HepG2 (cell line): ENCODE measurements at regions not wholly inside any gene's neighbourhood (a gene's known extent, or its start where the extent isn't known, plus 50 kb on each side); places are given as distances from the start of the nearest gene placed in this dataset.

ENCODE experiments used
- ATAC-seq: fragments of 200-7000 bp; cut with Tn5 transposase; 3 replicates; pipeline ENCODE4 v1.9.1; 2020; ENCODE audit warnings: mild to moderate bottlenecking, moderate library complexity
- BruUV-seq: library from RNA; stranded (reverse); fragments of 400-500 nt; replicated peaks from 2 replicates; lab custom pipeline; 2021; lab: Mats Ljungman, UMichigan
- CTCF ChIA-PET: fragments of 300-600 bp; formaldehyde crosslinking; extraction: SDS; loops from one replicate; lab custom pipeline; 2021; ENCODE audit warnings: low total read pairs, inconsistent platforms, low intra/inter-chr PET ratio; lab: Yijun Ruan, JAX
- POLR2A ChIA-PET: fragments of 350-600 bp; sonication (Branson Sonifier 250); formaldehyde crosslinking; loops from one replicate; lab custom pipeline; 2020; ENCODE audit warnings: antibody characterized with exemption, inconsistent platforms; lab: Yijun Ruan, JAX
- DNase-seq: peaks from one replicate; pipeline ENCODE4 v3.0.0-alpha.2; 2015; ENCODE audit warnings: low spot score
- FAIRE-seq: peaks from 3 replicates; lab custom pipeline; 2011; peaks lifted over from hg19 to GRCh38; lab: Jason Lieb, UNC
- H2AFZ ChIP-seq: one replicate; pipeline ENCODE4 v1.6.1; 2011; ENCODE audit warnings: low read length, inconsistent platforms
- H3K27ac ChIP-seq: fragments of 300-600 bp; 3 replicates; pipeline ENCODE4 v1.8.0; 2011; ENCODE audit warnings: mixed run types, mild to moderate bottlenecking, mixed read lengths, low read length, inconsistent platforms; ENCODE audit not compliant: insufficient read depth; ENCODE audit errors: extremely low read length
- H3K27me3 ChIP-seq, 2 experiments: fragments of 200-600 bp in 1 of 2; 2 replicates in 1 of 2; 3 replicates in 1 of 2; pipeline versions ENCODE4 v1.6.0 to v1.8.0; 2011; ENCODE audit warnings: low read length in 2 of 2, mild to moderate bottlenecking in 2 of 2, moderate library complexity in 2 of 2, inconsistent platforms in 1 of 2; ENCODE audit not compliant: insufficient read depth in 2 of 2, control insufficient read depth in 1 of 2
- H3K36me3 ChIP-seq, 2 experiments: fragments of 200-600 bp in 1 of 2; replicated peaks in 1 of 2; 2 replicates in 1 of 2; 3 replicates in 1 of 2; pipeline versions ENCODE4 v1.5.1 to v1.8.0; 2011; ENCODE audit warnings: low read length in 2 of 2, inconsistent platforms in 1 of 2; ENCODE audit not compliant: insufficient read depth in 2 of 2, control insufficient read depth in 1 of 2
- H3K4me1 ChIP-seq: 2 replicates; pipeline ENCODE4 v1.5.1; 2012; ENCODE audit warnings: low read length, inconsistent platforms; ENCODE audit not compliant: insufficient read depth
- H3K4me2 ChIP-seq: 2 replicates; pipeline ENCODE4 v1.6.0; 2011; ENCODE audit warnings: low read depth, low read length, inconsistent platforms
- H3K4me3 ChIP-seq, 3 experiments: fragments of 200-600 bp in 1 of 3; sonication (generic), shearing (Covaris generic) in 1 of 3; replicated peaks in 1 of 3; 2 replicates each; pipeline ENCODE4 v1.5.1; 2011 to 2016; ENCODE audit warnings: low read length in 3 of 3, inconsistent platforms in 2 of 3, low read depth in 2 of 3, mild to moderate bottlenecking in 2 of 3, control low read depth in 1 of 3, mixed read lengths in 1 of 3; ENCODE audit not compliant: insufficient read depth in 1 of 3
- H3K79me2 ChIP-seq: one replicate; pipeline ENCODE4 v1.6.1; 2011; ENCODE audit warnings: low read length, inconsistent platforms; ENCODE audit not compliant: insufficient read depth
- H3K9ac ChIP-seq: 2 replicates; pipeline ENCODE4 v1.6.0; 2011; ENCODE audit warnings: mild to moderate bottlenecking, low read depth, low read length, inconsistent platforms; ENCODE audit not compliant: insufficient read depth
- H3K9me3 ChIP-seq: 2 replicates; pipeline ENCODE4 v1.5.1; 2012; ENCODE audit warnings: mild to moderate bottlenecking, low read length
- H4K20me1 ChIP-seq: 2 replicates; pipeline ENCODE4 v1.6.0; 2011; ENCODE audit warnings: inconsistent platforms, mild to moderate bottlenecking, low read length, moderate library complexity; ENCODE audit not compliant: insufficient read depth
- CREBL2 ChIP-seq: sonication (generic); formaldehyde crosslinking; IDR thresholded peaks from 2 replicates; pipeline ENCODE4 v1.8.1; 2023; ENCODE audit warnings: missing genetic modification reagents, mild to moderate bottlenecking, borderline replicate concordance
- ETS1 ChIP-seq: sonication (generic); formaldehyde crosslinking; IDR thresholded peaks from 2 replicates; pipeline ENCODE4 v1.4.0; 2020; ENCODE audit warnings: missing genetic modification reagents
- GTF3A ChIP-seq: sonication (generic); formaldehyde crosslinking; conservative IDR thresholded peaks from 2 replicates; pipeline ENCODE4 v1.4.0; 2020; ENCODE audit warnings: mild to moderate bottlenecking, missing genetic modification reagents
- HDAC1 ChIP-seq: sonication (generic); formaldehyde crosslinking; IDR thresholded peaks from 2 replicates; pipeline ENCODE4 v1.5.1; 2020; ENCODE audit warnings: mild to moderate bottlenecking, missing genetic modification reagents
- HOXA5 ChIP-seq: sonication (generic); formaldehyde crosslinking; IDR thresholded peaks from 2 replicates; pipeline ENCODE4 v1.4.0; 2020; ENCODE audit warnings: missing genetic modification reagents
- MLLT10 ChIP-seq: sonication (generic); formaldehyde crosslinking; IDR thresholded peaks from 2 replicates; pipeline ENCODE4 v1.4.0; 2020; ENCODE audit warnings: missing genetic modification reagents
- NCOA2 ChIP-seq: sonication (generic); formaldehyde crosslinking; IDR thresholded peaks from 2 replicates; pipeline ENCODE4 v1.8.0; 2022; ENCODE audit warnings: inconsistent platforms
- SNAI1 ChIP-seq: sonication (generic); formaldehyde crosslinking; IDR thresholded peaks from 2 replicates; pipeline ENCODE4 v1.5.0; 2020; ENCODE audit warnings: mild to moderate bottlenecking, missing genetic modification reagents, borderline replicate concordance
- SP1 ChIP-seq, 2 experiments: fragments of 450-650 bp in 1 of 2; sonication (generic) in 1 of 2; formaldehyde crosslinking in 1 of 2; IDR thresholded peaks; 2 replicates each; pipeline versions ENCODE4 v1.4.0 to v1.6.1; 2016 to 2020; ENCODE audit warnings: missing genetic modification reagents in 1 of 2
- USF2 ChIP-seq, 2 experiments: sonication (generic) in 1 of 2; formaldehyde crosslinking in 1 of 2; IDR thresholded peaks; 2 replicates each; pipeline versions ENCODE4 v1.5.1 to v1.6.1; 2011 to 2020; ENCODE audit warnings: borderline replicate concordance in 1 of 2, low read depth in 1 of 2, low read length in 1 of 2, mild to moderate bottlenecking in 1 of 2, missing genetic modification reagents in 1 of 2, moderate library complexity in 1 of 2
- ZBTB4 ChIP-seq: sonication (generic); formaldehyde crosslinking; IDR thresholded peaks from 2 replicates; pipeline ENCODE4 v1.4.0; 2020; ENCODE audit warnings: missing genetic modification reagents, mild to moderate bottlenecking, borderline replicate concordance
- ZC3H13 ChIP-seq: sonication (generic); formaldehyde crosslinking; IDR thresholded peaks from 2 replicates; pipeline ENCODE4 v1.8.1; 2023; ENCODE audit warnings: mild to moderate bottlenecking, missing genetic modification reagents, moderate library complexity
- ZFP37 ChIP-seq: sonication (generic); formaldehyde crosslinking; IDR thresholded peaks from 2 replicates; pipeline ENCODE4 v1.4.0; 2020; ENCODE audit warnings: missing genetic modification reagents, borderline replicate concordance
- ZFP41 ChIP-seq: sonication (generic); formaldehyde crosslinking; IDR thresholded peaks from 2 replicates; pipeline ENCODE4 v1.4.0; 2020; ENCODE audit warnings: mild to moderate bottlenecking, missing genetic modification reagents, borderline replicate concordance
- ZNF280B ChIP-seq: sonication (generic); formaldehyde crosslinking; IDR thresholded peaks from 2 replicates; pipeline ENCODE4 v1.5.0; 2020; ENCODE audit warnings: missing genetic modification reagents, mild to moderate bottlenecking, borderline replicate concordance
- ZNF317 ChIP-seq: sonication (generic); formaldehyde crosslinking; IDR thresholded peaks from 2 replicates; pipeline ENCODE4 v1.5.0; 2020; ENCODE audit warnings: mild to moderate bottlenecking, missing genetic modification reagents
- ZNF556 ChIP-seq: sonication (generic); formaldehyde crosslinking; IDR thresholded peaks from 2 replicates; pipeline ENCODE4 v1.4.0; 2020; ENCODE audit warnings: mild to moderate bottlenecking, missing genetic modification reagents, borderline replicate concordance
- WGBS: methylation state at CpG from one replicate; pipeline ENCODE4 v1.1.6; 2017; ENCODE audit warnings: low lambda C conversion rate; 5-methylcytosine and 5-hydroxymethylcytosine counted together
- in situ Hi-C: cut with HindIII; loops from 2 replicates; pipeline ENCODE4 v1.10.0; 2017; ENCODE audit warnings: low pct_unique_long_range_greater_than_20kb; ENCODE audit not compliant: extremely low pct_ligation_motif_present
- intact Hi-C: fragments of 100-400 bp; cut with micrococcal nuclease; formaldehyde crosslinking; loops from one replicate; pipeline ENCODE4 v1.10.0; 2022; ENCODE audit not compliant: unreplicated experiment

- ChIA-PET POLR2A (no interaction called here), CTCF (no interaction called here)
- Histone ChIP-seq H4K20me1 (no peaks in the 10 kb centered on the region), H3K4me2 (no peak overlapping the region), H3K4me3 (no peak overlapping the region), H3K27ac (no peak overlapping the region), H2AFZ (no peak overlapping the region), H3K9me3 (no peaks in the 10 kb centered on the region), H3K4me1 (0 out of 2 replicates have a peak, but pooled peaks cover 7% of the 10 kb centered on the region), H3K79me2 (no peaks in the 10 kb centered on the region), H3K27me3 (no peaks in the 10 kb centered on the region), H3K9ac (no peak overlapping the region), H3K36me3 (no peaks in the 10 kb centered on the region; a peak in 1 of 5 replicates)
- no TSS peak for BruUV-seq
- no peak for ATAC-seq
- 96% methylated on average over 3 of the region's 3 CpGs for WGBS
- in situ Hi-C loops = no loop called here
- intact Hi-C loops = no loop called here
- no peak for FAIRE-seq
- no peak for DNase-seq
- no peak for TF ChIP-seq GTF3A (CRISPR knock-in tag)
- no peak for TF ChIP-seq CREBL2 (CRISPR knock-in tag)
- TF ChIP-seq ZNF317 (CRISPR knock-in tag) = no peak
- no peak for TF ChIP-seq NCOA2 (CRISPR knock-in tag)
- TF ChIP-seq ETS1 (CRISPR knock-in tag) = no peak
- no peak for TF ChIP-seq ZNF280B (CRISPR knock-in tag)
- TF ChIP-seq ZFP37 = no peak
- no peak for TF ChIP-seq ZBTB4 (CRISPR knock-in tag)
- no peak for TF ChIP-seq ZFP41 (CRISPR knock-in tag)
- no peak for TF ChIP-seq SNAI1 (CRISPR knock-in tag)
- no peak for TF ChIP-seq ZNF556
- no peak for TF ChIP-seq HOXA5 (CRISPR knock-in tag)
- no peak for TF ChIP-seq HDAC1
- TF ChIP-seq SP1 (IDR thresholded peaks at IDR 0.05) = no peak
- TF ChIP-seq SP1 (CRISPR knock-in tag; IDR thresholded peaks at IDR 0.05) = no peak
- TF ChIP-seq MLLT10 (CRISPR knock-in tag) = no peak
- no peak for TF ChIP-seq USF2 (IDR thresholded peaks at IDR 0.05; ENCODE audit: low read depth, low read length)
- no peak for TF ChIP-seq USF2 (CRISPR knock-in tag; IDR thresholded peaks at IDR 0.05; ENCODE audit: borderline replicate concordance)
- TF ChIP-seq ZC3H13 (CRISPR knock-in tag) = no peak
These were observed 78.4 kb upstream of the ZC3H15 start for GRCh38 chr2:186407611-186408010.
